ENCODE measurements at regions not wholly inside any gene's neighbourhood (a gene's known extent, or its start where the extent isn't known, plus 50 kb on each side); places are given as distances from the start of the nearest gene placed in this dataset.

GRCh38 chr3:80472961-80473360, 705.2 kb upstream of the ROBO1 start:
- Histone ChIP-seq H3K4me1 (ENCODE audit: insufficient read depth, low read length, poor library complexity, severe bottlenecking) (no peaks in the 10 kb centered on the region), H2AFZ (ENCODE audit: low read length) (no peak overlapping the region), H3K9me3 (ENCODE audit: low read length) (no peaks in the 10 kb centered on the region), H3K9me2 (ENCODE audit: insufficient read depth, low read length) (no peaks in the 10 kb centered on the region), H3K4me3 (ENCODE audit: low read depth, low read length, poor library complexity, severe bottlenecking) (no peak overlapping the region), H4K20me1 (ENCODE audit: insufficient read depth, low read length) (no peaks in the 10 kb centered on the region), H3K27ac (ENCODE audit: low read depth, low read length, poor library complexity, severe bottlenecking) (no peak overlapping the region), H3K79me2 (ENCODE audit: insufficient read depth, low read depth, low read length) (no peaks in the 10 kb centered on the region), H3K4me2 (ENCODE audit: low read length) (no peak overlapping the region), H3K36me3 (ENCODE audit: insufficient read depth, low read length) (no peaks in the 10 kb centered on the region)
- DNase-seq (ENCODE audit: low spot score): no peak
- intact Hi-C loops (cut with micrococcal nuclease; ENCODE audit: unreplicated experiment): no loop called here
- CTCF ChIA-PET (ENCODE audit: unreplicated experiment): no interaction called here
- POLR2A ChIA-PET: no interaction called here
- TF ChIP-seq CTCF (conservative IDR thresholded peaks at IDR 0.05; ENCODE audit: low read length) (no peak), EZH2phosphoT487 (IDR thresholded peaks at IDR 0.05; ENCODE audit: borderline replicate concordance, low read depth, low read length) (no peak)
- no TSS peak for BruUV-seq (replicated peaks)

GRCh38 chr3:80472459-80472858, 704.7 kb upstream of the ROBO1 start:
- POLR2A ChIA-PET: no interaction called here
- TF ChIP-seq EZH2phosphoT487 (IDR thresholded peaks at IDR 0.05; ENCODE audit: borderline replicate concordance, low read depth, low read length) (no peak), CTCF (conservative IDR thresholded peaks at IDR 0.05; ENCODE audit: low read length) (no peak)
- BruUV-seq (replicated peaks): no TSS peak
- Histone ChIP-seq H2AFZ (ENCODE audit: low read length) (no peak overlapping the region), H3K9me2 (ENCODE audit: insufficient read depth, low read length) (no peaks in the 10 kb centered on the region), H3K79me2 (ENCODE audit: insufficient read depth, low read depth, low read length) (no peaks in the 10 kb centered on the region), H3K4me1 (ENCODE audit: insufficient read depth, low read length, poor library complexity, severe bottlenecking) (no peaks in the 10 kb centered on the region), H3K27ac (ENCODE audit: low read depth, low read length, poor library complexity, severe bottlenecking) (no peak overlapping the region), H4K20me1 (ENCODE audit: insufficient read depth, low read length) (no peaks in the 10 kb centered on the region), H3K9me3 (ENCODE audit: low read length) (no peaks in the 10 kb centered on the region), H3K36me3 (ENCODE audit: insufficient read depth, low read length) (no peaks in the 10 kb centered on the region), H3K4me2 (ENCODE audit: low read length) (no peak overlapping the region), H3K4me3 (ENCODE audit: low read depth, low read length, poor library complexity, severe bottlenecking) (no peak overlapping the region)
- intact Hi-C loops (cut with micrococcal nuclease; ENCODE audit: unreplicated experiment): no loop called here
- no peak for DNase-seq (ENCODE audit: low spot score)
- CTCF ChIA-PET (ENCODE audit: unreplicated experiment): no interaction called here

GRCh38 chr3:80470433-80470832, 702.6 kb upstream of the ROBO1 start:
- H3K4me3 ChIP-seq (ENCODE audit: low read depth, low read length, poor library complexity, severe bottlenecking): no peak overlapping the region
- TF ChIP-seq EZH2phosphoT487 (IDR thresholded peaks at IDR 0.05; ENCODE audit: borderline replicate concordance, low read depth, low read length): no peak
- TF ChIP-seq CTCF (conservative IDR thresholded peaks at IDR 0.05; ENCODE audit: low read length): no peak
- ChIA-PET POLR2A (no interaction called here), CTCF (ENCODE audit: unreplicated experiment) (no interaction called here)
- H3K36me3 ChIP-seq (ENCODE audit: insufficient read depth, low read length): no peaks in the 10 kb centered on the region
- H3K9me2 ChIP-seq (ENCODE audit: insufficient read depth, low read length): no peaks in the 10 kb centered on the region
- H4K20me1 ChIP-seq (ENCODE audit: insufficient read depth, low read length): no peaks in the 10 kb centered on the region
- no peak overlapping the region for H3K27ac ChIP-seq (ENCODE audit: low read depth, low read length, poor library complexity, severe bottlenecking)
- no peak overlapping the region for H3K4me2 ChIP-seq (ENCODE audit: low read length)
- no peak for DNase-seq (ENCODE audit: low spot score)
- no peaks in the 10 kb centered on the region for H3K9me3 ChIP-seq (ENCODE audit: low read length)
- no peaks in the 10 kb centered on the region for H3K79me2 ChIP-seq (ENCODE audit: insufficient read depth, low read depth, low read length)
- H3K4me1 ChIP-seq (ENCODE audit: insufficient read depth, low read length, poor library complexity, severe bottlenecking): no peaks in the 10 kb centered on the region
- BruUV-seq (replicated peaks): no TSS peak
- H2AFZ ChIP-seq (ENCODE audit: low read length): no peak overlapping the region
- intact Hi-C loops (cut with micrococcal nuclease; ENCODE audit: unreplicated experiment): no loop called here
